HG03108 (cell line): ENCODE measurements at regions not wholly inside any gene's neighbourhood (a gene's known extent, or its start where the extent isn't known, plus 50 kb on each side); places are given as distances from the start of the nearest gene placed in this dataset.
"Not testable (repeated sequence)": the region's sequence is repeated elsewhere in the genome, so short reads cannot be mapped to it uniquely, and the experiment has no call there.

Experiments
- ATAC-seq: cut with Tn5 transposase; IDR thresholded peaks from one replicate; pipeline ENCODE4 v1.9.1; 2021; ENCODE audit warnings: moderate library complexity; ENCODE audit not compliant: unreplicated experiment

DNA sequence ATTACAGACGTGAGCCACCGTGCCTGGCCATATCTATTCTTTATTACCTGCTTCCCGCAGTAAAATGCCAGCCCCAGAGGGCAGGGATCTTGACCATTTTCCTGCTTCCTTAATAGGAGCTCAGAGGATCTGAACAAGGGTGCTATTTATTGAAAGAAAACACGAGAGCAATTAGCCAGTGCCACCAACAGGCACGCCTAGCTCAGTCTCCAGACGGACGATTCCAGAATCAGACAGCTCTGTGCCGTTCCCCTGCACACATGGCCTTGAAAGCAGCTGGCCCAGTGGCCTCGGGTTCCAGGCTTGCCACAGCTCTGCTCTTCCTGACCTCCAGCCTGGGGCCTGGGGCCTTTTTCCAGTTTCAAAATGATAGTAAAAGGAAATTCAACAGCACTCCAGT is 135.2 kb upstream of the RFLNA start:
- ATAC-seq = no peak

DNA sequence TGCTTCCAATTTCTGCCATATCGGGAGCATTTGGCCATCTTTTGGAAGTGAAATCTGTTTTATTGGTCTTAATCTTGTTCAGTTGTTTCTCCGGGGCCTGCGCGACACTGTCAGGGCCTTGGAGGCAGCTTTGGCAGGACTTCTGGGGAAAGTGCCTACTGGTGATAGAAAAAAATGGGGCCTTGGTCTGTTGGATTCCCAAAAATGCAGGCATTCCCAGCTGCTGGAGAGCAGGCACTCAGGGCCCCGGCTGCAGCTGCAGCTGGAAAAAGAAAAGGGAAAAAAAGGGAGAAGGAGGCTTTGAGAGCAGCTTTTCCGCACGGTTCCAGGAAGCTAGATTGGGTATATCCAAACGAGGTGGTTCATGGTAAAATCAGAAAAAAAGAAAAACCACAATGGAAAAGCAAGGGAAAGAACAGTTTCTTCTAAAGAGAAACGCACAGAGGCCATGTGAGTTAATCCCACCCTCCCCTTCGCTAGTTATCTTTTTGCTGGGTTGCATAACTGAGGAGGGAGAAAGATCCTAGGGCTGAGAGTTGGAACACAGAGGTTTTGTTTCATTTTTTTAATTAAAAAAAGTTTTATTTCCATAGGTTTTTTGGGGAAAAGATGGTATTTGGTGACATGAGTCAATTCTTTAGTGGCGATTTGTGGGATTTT is 134.7 kb upstream of the RFLNA start:
- ATAC-seq = no peak

DNA sequence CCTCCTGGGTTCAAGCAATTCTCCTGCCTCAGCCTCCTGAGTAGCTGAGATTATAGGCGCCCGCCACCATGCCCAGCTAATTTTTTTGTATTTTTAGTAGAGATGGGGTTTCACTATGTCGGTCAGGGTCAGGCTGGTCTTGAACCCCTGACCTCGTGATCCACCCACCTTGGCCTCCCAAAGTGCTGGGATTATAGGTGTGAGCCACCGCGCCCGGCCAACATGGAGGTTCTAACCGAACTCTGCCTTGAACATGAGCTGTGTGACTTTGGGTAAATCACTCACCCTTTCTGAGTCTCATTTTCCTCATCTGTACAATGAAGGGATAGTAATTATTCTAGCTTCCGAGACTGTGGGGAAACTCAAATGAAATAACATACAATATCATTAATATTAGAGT is 133.5 kb upstream of the RFLNA start:
- ATAC-seq = not testable (repeated sequence)

DNA sequence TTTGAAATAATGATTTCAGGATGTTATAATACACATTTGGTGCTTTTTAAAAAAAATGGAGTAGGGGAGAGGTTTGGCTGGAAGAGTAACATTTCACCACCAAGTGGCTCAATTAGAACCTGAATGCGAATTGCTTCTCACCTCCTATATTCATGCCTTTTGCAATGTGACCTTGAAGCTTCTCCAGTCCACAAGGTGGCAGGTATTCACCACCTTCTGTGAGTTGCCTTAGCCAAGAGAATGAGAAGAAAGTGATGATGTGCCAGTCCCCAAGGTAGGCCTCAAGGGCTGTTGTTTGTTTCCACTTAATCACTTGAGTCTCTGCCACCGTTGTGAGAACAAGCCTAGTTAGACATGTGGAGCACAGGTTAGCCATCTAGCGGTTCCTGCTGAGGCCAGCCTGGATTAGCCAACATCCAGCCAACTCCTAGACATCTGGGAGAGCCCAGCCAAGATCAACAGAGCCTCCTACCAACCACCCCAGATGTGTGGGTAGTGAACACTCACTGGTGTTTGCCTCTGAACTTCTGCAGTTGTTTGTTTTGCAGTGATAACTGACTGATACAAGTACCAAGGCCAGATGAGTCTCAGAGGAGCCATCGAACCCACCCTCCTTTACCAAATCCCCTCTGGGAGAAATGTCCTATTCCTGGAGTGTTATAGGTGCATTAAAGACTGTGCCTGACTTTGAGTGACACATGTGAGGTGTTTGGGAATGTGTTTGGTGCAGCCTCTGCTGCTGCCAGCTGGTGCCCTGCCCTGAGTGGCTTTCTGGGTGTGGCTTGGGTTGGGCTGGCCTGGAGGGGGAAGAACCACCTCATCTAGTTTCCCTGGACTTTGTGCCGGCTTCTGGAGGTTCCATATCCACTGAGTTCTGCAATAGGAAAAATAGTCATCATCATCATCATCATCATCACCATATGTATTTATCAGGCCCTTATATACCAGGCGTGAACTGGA is 132.5 kb upstream of the RFLNA start:
- ATAC-seq = no peak

- no peak for ATAC-seq
Observed at GRCh38 chr12:124165695-124166094, 129.2 kb upstream of the RFLNA start.

DNA sequence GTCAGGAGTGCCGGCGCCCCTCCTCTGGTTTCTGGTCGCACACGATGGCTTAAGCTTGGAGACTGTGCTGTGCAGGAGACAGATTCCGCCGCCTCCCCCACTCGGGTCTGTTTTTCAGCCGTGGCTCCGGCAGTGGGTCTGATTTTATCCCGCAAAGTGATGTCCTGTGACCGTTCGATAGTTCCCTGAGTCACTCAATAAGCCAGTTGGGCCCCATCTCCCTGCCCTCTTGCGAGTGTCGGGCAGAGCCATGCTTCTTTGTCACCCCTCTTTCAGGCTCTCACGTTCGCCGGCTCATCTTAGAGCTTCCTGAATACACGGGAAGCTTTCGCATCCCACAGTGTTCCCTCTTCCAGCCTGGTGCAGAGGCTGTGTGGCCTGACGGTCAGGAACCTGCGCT is 127.8 kb upstream of the RFLNA start:
- no peak for ATAC-seq

- ATAC-seq = no peak
Observed at GRCh38 chr12:124168016-124168786, 126.7 kb upstream of the RFLNA start.

- no peak for ATAC-seq
Observed at GRCh38 chr12:124169577-124170284, 125.2 kb upstream of the RFLNA start.

- no peak for ATAC-seq
Observed at GRCh38 chr12:124170760-124171159, 124.1 kb upstream of the RFLNA start.

- no peak for ATAC-seq
Observed at GRCh38 chr12:124171231-124171979, 123.5 kb upstream of the RFLNA start.

- no peak for ATAC-seq
Observed at GRCh38 chr12:124172636-124173035, 122.3 kb upstream of the RFLNA start.

DNA sequence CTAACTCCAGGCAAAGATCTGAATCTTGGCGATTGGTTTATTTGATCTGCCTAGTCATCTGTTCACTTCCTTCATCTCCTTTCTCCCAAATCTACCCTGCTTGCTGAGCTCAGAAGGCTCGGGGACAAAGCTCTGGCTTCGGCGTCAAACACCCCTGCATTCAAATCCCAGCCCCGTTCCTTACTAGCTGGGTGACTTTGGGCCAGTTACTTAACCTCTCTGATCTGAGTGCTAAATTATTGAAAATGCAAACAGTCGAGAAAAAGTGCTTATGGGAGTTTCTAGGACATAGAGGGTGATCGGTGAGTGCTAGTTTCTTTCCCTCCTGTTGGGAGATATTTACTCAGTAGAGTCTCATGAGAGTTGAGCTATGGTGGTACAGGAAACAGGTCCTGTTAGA is 121.2 kb upstream of the RFLNA start:
- no peak for ATAC-seq

DNA sequence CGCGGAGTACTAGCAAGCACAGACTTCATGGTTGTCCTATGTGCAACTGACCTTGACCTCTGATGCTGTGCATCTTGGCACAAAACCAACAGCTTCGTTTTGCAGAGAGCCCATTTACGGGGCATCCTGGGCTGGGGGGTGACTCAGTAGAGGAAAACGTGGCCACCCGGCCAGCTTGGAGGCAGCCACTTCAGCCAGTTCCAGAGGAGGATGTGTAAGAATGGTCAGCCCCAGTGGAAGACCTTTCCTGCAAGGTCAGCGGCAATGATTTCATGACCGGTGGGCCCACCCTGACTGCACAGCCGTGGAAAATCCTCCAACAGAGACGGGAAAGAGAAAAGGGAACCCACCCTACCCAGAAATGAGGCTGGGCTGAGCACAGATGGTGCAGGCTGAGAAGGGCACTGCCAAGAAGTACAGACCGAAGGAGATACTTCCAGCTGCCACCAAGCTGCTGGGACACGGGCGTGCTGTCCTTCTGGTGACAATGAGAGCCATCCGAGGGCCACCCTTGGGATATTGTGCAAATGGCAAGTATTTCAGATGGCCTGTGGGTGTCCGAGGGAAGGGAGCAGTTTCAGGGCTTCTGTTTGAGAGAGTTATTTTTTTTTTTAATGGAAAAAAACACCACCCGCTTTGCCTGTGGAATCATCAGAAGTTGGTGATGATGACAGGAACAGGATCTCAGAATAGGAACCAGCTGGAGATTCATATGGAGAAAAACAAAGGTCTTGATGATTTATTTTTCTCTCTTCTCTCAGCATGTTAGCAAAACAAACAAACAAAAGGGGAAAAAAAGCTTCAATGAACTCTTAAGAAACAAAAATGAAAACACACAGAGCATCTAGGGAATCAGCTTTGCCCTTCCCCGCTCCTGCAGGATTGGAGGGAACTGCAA is 120.2 kb upstream of the RFLNA start:
- ATAC-seq = no peak

DNA sequence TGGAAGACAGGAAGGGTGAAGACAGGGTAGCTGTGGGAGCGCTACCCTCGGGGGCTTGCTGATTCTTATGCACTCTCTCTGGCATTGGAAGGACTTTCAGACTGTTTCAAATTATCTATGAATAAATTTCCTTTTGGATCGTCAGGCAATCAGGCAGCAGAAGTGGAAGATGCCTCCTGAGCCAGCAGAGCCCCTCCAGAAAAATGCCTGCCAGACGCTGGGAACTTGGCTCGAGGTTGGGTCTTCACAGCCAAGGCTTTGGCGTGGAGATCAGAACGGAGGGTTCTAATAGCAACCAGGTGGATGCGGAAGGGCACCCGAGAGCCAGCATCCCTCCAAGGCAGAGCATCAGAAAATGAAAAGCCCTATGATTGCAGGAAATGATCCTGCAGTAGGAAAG is 119.2 kb upstream of the RFLNA start:
- ATAC-seq = no peak

DNA sequence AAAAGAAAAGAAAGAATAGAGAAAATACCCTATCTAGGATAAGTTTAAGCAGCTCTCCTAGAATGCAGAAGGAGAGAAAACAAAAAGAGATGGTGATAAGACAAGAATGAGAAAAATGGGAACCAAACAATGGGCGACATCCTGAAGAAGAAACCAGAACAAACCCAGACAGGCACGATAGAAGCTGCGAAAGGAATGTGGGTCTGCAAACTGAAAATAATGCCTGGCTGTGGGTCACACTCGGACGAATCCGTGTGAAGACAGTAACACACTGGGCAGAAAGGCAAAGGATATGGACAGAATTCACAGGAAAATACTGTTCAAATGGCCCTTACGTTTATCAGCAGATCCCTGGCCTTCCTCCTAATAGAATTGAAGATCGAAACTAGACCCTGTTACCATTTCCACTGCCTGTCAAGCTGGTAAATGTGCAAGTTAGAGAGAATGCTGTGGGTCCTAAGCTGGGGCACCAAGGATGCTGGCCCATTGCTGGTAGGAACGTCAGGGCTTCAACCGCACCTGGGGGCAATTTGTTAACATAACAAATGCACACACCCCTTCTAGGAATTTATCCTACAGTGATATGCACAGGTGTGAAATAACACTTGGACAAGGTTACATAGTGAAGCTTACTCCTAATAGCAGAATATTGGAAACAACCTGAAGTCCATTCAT is 117.5 kb upstream of the RFLNA start:
- no peak for ATAC-seq

DNA sequence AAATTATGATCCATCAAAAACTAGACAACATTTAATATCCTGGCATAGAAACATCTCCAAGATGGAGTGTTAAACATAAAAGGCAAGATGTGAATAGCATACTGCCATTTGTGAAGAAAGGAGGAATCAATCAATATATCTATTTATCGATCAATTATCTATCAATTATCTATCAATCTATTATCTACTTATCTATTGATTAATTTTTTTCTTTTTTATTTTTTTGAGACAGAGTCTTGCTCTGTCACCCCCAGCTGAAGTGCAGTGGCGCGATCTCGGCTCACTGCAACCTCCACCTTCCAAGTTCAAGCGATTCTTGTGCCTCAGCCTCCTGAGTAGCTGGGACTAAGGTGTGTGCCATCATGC is 117.0 kb upstream of the RFLNA start:
- no peak for ATAC-seq

DNA sequence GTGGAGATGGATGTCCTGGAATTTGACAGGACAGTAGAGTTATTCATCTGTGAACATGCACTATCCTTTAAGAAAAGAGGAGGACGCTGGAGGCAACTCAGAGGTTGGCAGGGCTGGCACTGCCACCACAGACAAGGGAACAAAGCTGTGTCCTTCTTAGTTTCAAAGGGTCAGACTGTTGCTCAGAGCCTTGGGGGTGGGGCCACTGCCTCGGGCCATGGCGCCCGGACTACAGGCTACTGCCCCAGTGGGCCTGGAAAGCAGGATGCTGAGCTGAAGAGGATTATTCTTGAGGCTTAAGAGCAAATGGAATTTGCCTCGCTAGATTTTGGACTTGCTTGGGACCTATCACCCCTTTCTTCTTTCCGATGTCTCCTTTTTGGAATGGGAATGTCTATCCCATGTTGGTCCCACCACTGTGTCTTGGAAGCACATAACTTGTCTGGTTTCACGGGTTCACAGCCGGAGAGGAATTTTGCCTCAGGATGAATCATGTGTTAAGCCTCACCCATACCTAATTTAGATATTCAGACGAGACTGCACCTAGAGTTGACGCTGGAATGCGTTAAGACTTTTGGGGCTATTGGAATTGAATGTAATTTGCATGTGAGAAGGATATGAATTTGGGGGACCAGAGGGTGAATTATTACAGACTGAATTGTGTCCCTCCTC is 114.8 kb upstream of the RFLNA start:
- ATAC-seq = no peak

- ATAC-seq = no peak
Observed at GRCh38 chr12:124183172-124183571, 111.7 kb upstream of the RFLNA start.
